ENCODE measurements at regions not wholly inside any gene's neighbourhood (a gene's known extent, or its start where the extent isn't known, plus 50 kb on each side); places are given as distances from the start of the nearest gene placed in this dataset.
A peak's percentile ranks its signal among the peaks of the same experiment; 100 is the strongest.

GRCh38 chr10:93220296-93221170, 146.8 kb downstream of the CYP26A1 start (continued):
- TF ChIP-seq REST (IDR thresholded peaks at IDR 0.05) (no peak), FOXA2 (IDR thresholded peaks at IDR 0.05) (no peak), FOXA1 (IDR thresholded peaks at IDR 0.05) (no peak), YY1 (IDR thresholded peaks at IDR 0.05) (no peak), ATF3 (IDR thresholded peaks at IDR 0.05) (no peak), RAD21 (IDR thresholded peaks at IDR 0.05) (peak in 1 of 2 donors; percentile 33), HNF4A (conservative IDR thresholded peaks at IDR 0.05) (peak; percentile 40 to 73), GABPA (IDR thresholded peaks at IDR 0.05 in 1 of 2, conservative IDR thresholded peaks at IDR 0.05 in 1 of 2) (peak in 1 of 2 donors; percentile 13), TAF1 (conservative IDR thresholded peaks at IDR 0.05) (no peak), MAX (IDR thresholded peaks at IDR 0.05) (no peak)

GRCh38 chr10:93221171-93221496, 147.4 kb downstream of the CYP26A1 start:
- H3K9me3 ChIP-seq (ENCODE audit: control insufficient read depth in 4 of 4, low read length in 3 of 4): no peaks in the 10 kb centered on the region
- no peak overlapping the region for H3K4me3 ChIP-seq (ENCODE audit: low read depth in 1 of 3, low read length in 3 of 3)
- 93% methylated on average over 18 of the region's 18 CpGs for WGBS
- peaks cover 14 to 40% (median 25%) of the 10 kb centered on the region in 4 donors for H3K4me1 ChIP-seq (ENCODE audit: control insufficient read depth in 4 of 4, insufficient read depth in 4 of 4, low read length in 3 of 4)
- no peak overlapping the region for H3K9ac ChIP-seq (ENCODE audit: low read depth in 1 of 2, low read length in 2 of 2)
- TF ChIP-seq REST (IDR thresholded peaks at IDR 0.05) (no peak), JUND (IDR thresholded peaks at IDR 0.05) (no peak), ATF3 (IDR thresholded peaks at IDR 0.05) (no peak), SP1 (IDR thresholded peaks at IDR 0.05) (no peak), MAX (IDR thresholded peaks at IDR 0.05) (no peak), CTCF (IDR thresholded peaks at IDR 0.05; ENCODE audit: low read depth, low read length, missing input control) (no peak), FOXA1 (IDR thresholded peaks at IDR 0.05) (no peak), HNF4G (IDR thresholded peaks at IDR 0.05) (no peak), NR2F2 (IDR thresholded peaks at IDR 0.05) (no peak), EGR1 (IDR thresholded peaks at IDR 0.05; ENCODE audit: low read depth in 2 of 2) (no peak), GABPA (IDR thresholded peaks at IDR 0.05 in 1 of 2, conservative IDR thresholded peaks at IDR 0.05 in 1 of 2) (no peak), YY1 (IDR thresholded peaks at IDR 0.05) (no peak), RAD21 (IDR thresholded peaks at IDR 0.05) (no peak), HNF4A (conservative IDR thresholded peaks at IDR 0.05) (no peak), TAF1 (conservative IDR thresholded peaks at IDR 0.05) (no peak), FOXA2 (IDR thresholded peaks at IDR 0.05) (no peak), RXRA (IDR thresholded peaks at IDR 0.05) (no peak)
- TF ChIP-seq, protein P1, sequence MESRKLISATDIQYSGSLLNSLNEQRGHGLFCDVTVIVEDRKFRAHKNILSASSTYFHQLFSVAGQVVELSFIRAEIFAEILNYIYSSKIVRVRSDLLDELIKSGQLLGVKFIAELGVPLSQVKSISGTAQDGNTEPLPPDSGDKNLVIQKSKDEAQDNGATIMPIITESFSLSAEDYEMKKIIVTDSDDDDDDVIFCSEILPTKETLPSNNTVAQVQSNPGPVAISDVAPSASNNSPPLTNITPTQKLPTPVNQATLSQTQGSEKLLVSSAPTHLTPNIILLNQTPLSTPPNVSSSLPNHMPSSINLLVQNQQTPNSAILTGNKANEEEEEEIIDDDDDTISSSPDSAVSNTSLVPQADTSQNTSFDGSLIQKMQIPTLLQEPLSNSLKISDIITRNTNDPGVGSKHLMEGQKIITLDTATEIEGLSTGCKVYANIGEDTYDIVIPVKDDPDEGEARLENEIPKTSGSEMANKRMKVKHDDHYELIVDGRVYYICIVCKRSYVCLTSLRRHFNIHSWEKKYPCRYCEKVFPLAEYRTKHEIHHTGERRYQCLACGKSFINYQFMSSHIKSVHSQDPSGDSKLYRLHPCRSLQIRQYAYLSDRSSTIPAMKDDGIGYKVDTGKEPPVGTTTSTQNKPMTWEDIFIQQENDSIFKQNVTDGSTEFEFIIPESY (IDR thresholded peaks at IDR 0.05): no peak
- no peak for DNase-seq (ENCODE audit: low spot score)
- peak overlapping the region in 1 of 2 donors; percentile 21 for H3K27ac ChIP-seq (ENCODE audit: low read depth in 1 of 2, low read length in 2 of 2)
- H3K27me3 ChIP-seq (ENCODE audit: control insufficient read depth in 4 of 4, insufficient read depth in 4 of 4, low read length in 3 of 4): no peaks in the 10 kb centered on the region
- H3K36me3 ChIP-seq (ENCODE audit: control insufficient read depth in 4 of 4, insufficient read depth in 3 of 4, low read depth in 1 of 4, low read length in 3 of 4): no peaks in the 10 kb centered on the region

All from liver (tissue), 8 donors.